ENCODE measurements at regions not wholly inside any gene's neighbourhood (a gene's known extent, or its start where the extent isn't known, plus 50 kb on each side); places are given as distances from the start of the nearest gene placed in this dataset.

DNA sequence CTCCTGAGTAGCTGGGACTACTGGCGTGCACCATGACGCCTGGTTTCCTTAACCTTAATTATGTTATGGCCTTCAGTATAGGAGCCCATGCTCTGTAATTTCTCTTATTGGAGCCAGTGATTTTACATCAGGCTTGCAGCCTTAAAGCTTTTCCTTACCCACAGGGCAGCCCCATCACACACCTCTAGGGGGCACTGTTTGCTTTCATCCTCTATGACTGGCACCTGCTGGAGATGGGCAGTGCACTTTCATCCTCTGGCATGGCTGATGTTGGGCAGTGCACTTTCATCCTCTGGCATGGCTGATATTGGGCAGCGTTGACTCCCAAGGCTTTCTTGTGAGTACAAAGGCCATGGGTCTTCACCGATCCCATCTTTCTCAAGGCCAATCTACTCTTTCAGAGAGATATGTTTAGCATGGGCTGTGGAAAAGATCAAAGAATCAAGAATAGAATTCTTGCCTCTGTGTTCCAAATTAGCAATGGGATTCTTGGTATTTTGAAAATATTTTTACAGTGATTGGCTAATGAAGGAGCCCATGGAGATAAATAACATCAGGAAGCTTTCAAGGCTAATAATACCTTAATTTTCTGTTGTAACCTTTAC is 80.7 kb upstream of the MEX3C start:
- TF ChIP-seq, protein P1, sequence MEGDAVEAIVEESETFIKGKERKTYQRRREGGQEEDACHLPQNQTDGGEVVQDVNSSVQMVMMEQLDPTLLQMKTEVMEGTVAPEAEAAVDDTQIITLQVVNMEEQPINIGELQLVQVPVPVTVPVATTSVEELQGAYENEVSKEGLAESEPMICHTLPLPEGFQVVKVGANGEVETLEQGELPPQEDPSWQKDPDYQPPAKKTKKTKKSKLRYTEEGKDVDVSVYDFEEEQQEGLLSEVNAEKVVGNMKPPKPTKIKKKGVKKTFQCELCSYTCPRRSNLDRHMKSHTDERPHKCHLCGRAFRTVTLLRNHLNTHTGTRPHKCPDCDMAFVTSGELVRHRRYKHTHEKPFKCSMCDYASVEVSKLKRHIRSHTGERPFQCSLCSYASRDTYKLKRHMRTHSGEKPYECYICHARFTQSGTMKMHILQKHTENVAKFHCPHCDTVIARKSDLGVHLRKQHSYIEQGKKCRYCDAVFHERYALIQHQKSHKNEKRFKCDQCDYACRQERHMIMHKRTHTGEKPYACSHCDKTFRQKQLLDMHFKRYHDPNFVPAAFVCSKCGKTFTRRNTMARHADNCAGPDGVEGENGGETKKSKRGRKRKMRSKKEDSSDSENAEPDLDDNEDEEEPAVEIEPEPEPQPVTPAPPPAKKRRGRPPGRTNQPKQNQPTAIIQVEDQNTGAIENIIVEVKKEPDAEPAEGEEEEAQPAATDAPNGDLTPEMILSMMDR (IDR thresholded peaks at IDR 0.05; ENCODE audit: insufficient read depth, low read length, poor library complexity, severe bottlenecking): peak; percentile 74
- H3K36me3 ChIP-seq (ENCODE audit: control insufficient read depth, insufficient read depth, low read length): no peaks in the 10 kb centered on the region
- no peak for DNase-seq (ENCODE audit: extremely low read depth, insufficient read length)

DNA sequence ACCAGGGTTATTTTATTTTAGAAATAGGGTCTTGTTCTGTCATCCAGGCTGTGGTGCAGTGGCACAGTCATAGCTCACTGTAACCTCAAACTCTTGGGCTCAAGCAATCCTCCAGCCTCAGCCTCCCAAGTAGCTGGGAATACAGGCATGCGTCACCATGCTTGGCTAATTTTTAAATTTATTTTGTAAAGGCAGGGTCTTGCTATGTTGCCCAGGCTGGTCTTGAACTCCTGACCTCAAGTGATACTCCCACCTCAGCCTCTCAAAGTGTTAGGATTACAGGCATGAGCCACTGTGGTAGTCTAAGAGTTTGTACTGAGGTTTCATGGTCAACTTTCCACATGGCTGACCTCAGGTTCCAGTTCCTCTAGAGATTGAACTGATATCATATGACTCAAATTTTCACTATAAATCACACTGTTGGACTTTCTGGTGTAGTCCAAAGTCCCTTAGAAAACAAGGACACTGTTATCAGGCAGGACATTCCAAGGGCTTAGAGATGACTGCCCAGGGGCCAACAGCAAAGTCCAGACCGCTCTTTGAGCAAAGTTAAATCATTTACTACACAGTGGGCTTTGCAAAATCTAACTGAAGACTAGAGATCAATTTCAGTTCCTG is 82.0 kb upstream of the MEX3C start:
- H3K4me3 ChIP-seq (replicated peaks; ENCODE audit: low read depth, low read length): no peak overlapping the region
- no peaks in the 10 kb centered on the region for H3K27me3 ChIP-seq (replicated peaks; ENCODE audit: control insufficient read depth, insufficient read depth, low read length)
- no peaks in the 10 kb centered on the region for H3K36me3 ChIP-seq (ENCODE audit: control insufficient read depth, insufficient read depth, low read length)
- TF ChIP-seq, protein P1 (IDR thresholded peaks at IDR 0.05; ENCODE audit: insufficient read depth, low read length, poor library complexity, severe bottlenecking): no peak
- DNase-seq (ENCODE audit: extremely low read depth, insufficient read length): peak; percentile 34

More for the DNA sequence above, 80.7 kb upstream of the MEX3C start:
- H3K4me3 ChIP-seq (replicated peaks; ENCODE audit: low read depth, low read length): no peak overlapping the region
- H3K27me3 ChIP-seq (replicated peaks; ENCODE audit: control insufficient read depth, insufficient read depth, low read length): no peaks in the 10 kb centered on the region

DNA sequence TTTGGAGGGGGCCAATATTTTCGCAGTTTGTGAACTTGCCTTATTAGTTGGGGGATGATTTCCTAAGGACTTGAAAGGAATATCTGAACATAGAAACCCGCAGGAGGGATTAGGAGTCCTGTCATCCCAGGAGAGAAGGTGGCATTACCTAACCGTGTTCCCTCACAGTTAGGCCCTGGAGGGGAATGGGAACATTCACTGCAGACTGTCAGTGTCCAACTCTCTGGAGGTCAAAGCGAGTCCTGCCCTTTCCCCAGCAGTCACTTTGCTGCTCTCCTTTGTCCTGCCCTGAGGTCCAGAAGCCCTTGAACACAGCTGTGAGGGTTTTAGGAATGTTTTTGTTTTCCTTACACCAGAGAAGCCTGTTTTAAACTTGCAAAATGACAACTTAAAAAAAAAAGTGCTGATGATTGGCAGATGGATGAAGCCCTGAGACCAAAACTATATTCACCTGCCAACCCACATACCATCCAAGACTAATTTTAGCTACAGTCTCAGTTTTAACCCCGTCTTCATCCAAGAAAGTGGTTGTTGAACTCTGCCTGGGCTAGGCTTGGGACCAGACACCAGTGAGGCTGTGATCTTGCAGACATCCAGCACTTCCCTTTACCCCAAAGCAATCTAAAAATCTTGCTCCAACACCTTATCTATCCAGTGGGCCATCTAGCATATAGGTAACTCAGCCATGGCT is 90.5 kb upstream of the MEX3C start:
- no peak for DNase-seq (ENCODE audit: extremely low read depth, insufficient read length)
- TF ChIP-seq, protein P1 (IDR thresholded peaks at IDR 0.05; ENCODE audit: insufficient read depth, low read length, poor library complexity, severe bottlenecking): no peak
- H3K4me3 ChIP-seq (replicated peaks; ENCODE audit: low read depth, low read length): no peak overlapping the region
- H3K36me3 ChIP-seq (ENCODE audit: control insufficient read depth, insufficient read depth, low read length): no peaks in the 10 kb centered on the region
- no peaks in the 10 kb centered on the region for H3K27me3 ChIP-seq (replicated peaks; ENCODE audit: control insufficient read depth, insufficient read depth, low read length)

DNA sequence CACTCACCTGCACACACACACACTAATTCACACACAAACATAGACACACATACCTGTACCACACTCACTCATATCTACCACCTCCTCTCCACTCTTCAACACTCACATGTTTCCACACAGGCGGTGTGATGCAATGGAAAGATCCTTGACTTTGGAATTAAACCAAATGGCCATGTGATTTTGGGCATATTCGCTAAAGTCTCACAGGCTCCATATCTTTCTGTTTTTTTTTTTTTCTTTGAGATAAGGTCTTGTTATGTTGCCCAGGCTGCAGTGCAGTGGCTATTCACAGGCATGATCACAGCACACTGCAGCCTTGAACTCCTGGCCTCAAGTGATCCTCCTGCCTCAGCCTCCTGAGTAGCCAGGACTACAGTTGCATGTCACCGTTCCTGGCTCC is 91.1 kb upstream of the MEX3C start:
- no peak for DNase-seq (ENCODE audit: extremely low read depth, insufficient read length)
- no peaks in the 10 kb centered on the region for H3K27me3 ChIP-seq (replicated peaks; ENCODE audit: control insufficient read depth, insufficient read depth, low read length)
- TF ChIP-seq, protein P1 (IDR thresholded peaks at IDR 0.05; ENCODE audit: insufficient read depth, low read length, poor library complexity, severe bottlenecking): no peak
- no peaks in the 10 kb centered on the region for H3K36me3 ChIP-seq (ENCODE audit: control insufficient read depth, insufficient read depth, low read length)
- no peak overlapping the region for H3K4me3 ChIP-seq (replicated peaks; ENCODE audit: low read depth, low read length)

DNA sequence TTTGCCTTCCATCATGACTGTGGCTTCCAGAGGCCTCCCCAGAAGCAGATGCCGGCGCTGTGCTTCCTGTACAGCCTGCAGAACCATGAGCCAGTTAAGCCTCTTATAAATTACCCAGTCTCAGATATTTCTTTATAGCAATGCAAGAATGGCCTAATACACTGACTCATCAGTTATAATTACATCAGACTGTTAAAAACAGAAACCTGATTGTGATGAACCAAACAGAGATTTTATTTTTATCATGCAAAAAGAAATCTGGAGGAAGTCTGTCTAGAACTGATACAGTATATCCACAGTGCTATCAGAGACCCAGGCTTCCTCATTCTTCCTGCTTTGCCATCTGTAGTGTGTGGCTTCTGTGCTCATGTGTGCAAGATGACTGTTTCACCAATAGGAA is 93.4 kb upstream of the MEX3C start:
- no peak overlapping the region for H3K4me3 ChIP-seq (replicated peaks; ENCODE audit: low read depth, low read length)
- TF ChIP-seq, protein P1 (IDR thresholded peaks at IDR 0.05; ENCODE audit: insufficient read depth, low read length, poor library complexity, severe bottlenecking): no peak
- H3K36me3 ChIP-seq (ENCODE audit: control insufficient read depth, insufficient read depth, low read length): no peaks in the 10 kb centered on the region
- no peak for DNase-seq (ENCODE audit: extremely low read depth, insufficient read length)
- H3K27me3 ChIP-seq (replicated peaks; ENCODE audit: control insufficient read depth, insufficient read depth, low read length): no peaks in the 10 kb centered on the region; the same call in 1 of the 2 replicates

All from GM06990 (cell line).